A549 (cell line): ENCODE measurements at regions not wholly inside any gene's neighbourhood (a gene's known extent, or its start where the extent isn't known, plus 50 kb on each side); places are given as distances from the start of the nearest gene placed in this dataset.

Source experiments
- CHD2 ChIP-seq: fragments of 150-350 bp; IDR thresholded peaks from 2 replicates; pipeline ENCODE4 v1.6.1; 2014; ENCODE audit warnings: low read length; ENCODE audit not compliant: partially characterized antibody
- EHMT2 ChIP-seq: fragments of 200-600 bp; sonication (generic); IDR thresholded peaks from 2 replicates; pipeline ENCODE4 v1.6.1; 2016; ENCODE audit warnings: antibody characterized with exemption, low read depth, mild to moderate bottlenecking, moderate library complexity
- FOXS1 ChIP-seq: fragments of 250-450 bp; sonication (Bioruptor Pico); IDR thresholded peaks from 2 replicates; pipeline ENCODE4 v1.5.0; 2020; ENCODE audit warnings: mild to moderate bottlenecking, moderate library complexity
- KDM5A ChIP-seq: fragments of 200-600 bp; sonication (generic); IDR thresholded peaks from 2 replicates; pipeline ENCODE4 v1.6.1; 2016; ENCODE audit warnings: antibody characterized with exemption, mild to moderate bottlenecking
- POLR2A ChIP-seq: IDR thresholded peaks from 2 replicates; pipeline ENCODE4 v1.6.1; 2012; ENCODE audit warnings: mild to moderate bottlenecking, low read length
- RFX5 ChIP-seq: fragments of 450-650 bp; IDR thresholded peaks from 2 replicates; pipeline ENCODE4 v1.7.1; 2014; ENCODE audit warnings: antibody characterized with exemption, mild to moderate bottlenecking, moderate library complexity
- TF ChIP-seq, protein P1 (sequence below): IDR thresholded peaks from 2 replicates; pipeline ENCODE4 v1.6.1; 2012
- TF ChIP-seq, protein P2 (sequence below): fragments of >200 bp; sonication (Bioruptor Twin); formaldehyde crosslinking; IDR thresholded peaks from 3 replicates; pipeline ENCODE4 v1.5.1; 2016
- TF ChIP-seq, protein P3 (sequence below): IDR thresholded peaks from 2 replicates; pipeline ENCODE4 v1.6.1; 2012

- TF ChIP-seq POLR2A (no peak), FOXS1 (CRISPR knock-in tag) (no peak), CHD2 (no peak), EHMT2 (no peak), RFX5 (no peak), KDM5A (no peak)
- TF ChIP-seq, protein P1, sequence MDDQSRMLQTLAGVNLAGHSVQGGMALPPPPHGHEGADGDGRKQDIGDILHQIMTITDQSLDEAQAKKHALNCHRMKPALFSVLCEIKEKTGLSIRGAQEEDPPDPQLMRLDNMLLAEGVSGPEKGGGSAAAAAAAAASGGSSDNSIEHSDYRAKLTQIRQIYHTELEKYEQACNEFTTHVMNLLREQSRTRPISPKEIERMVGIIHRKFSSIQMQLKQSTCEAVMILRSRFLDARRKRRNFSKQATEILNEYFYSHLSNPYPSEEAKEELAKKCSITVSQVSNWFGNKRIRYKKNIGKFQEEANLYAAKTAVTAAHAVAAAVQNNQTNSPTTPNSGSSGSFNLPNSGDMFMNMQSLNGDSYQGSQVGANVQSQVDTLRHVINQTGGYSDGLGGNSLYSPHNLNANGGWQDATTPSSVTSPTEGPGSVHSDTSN: no peak
- TF ChIP-seq, protein P2, sequence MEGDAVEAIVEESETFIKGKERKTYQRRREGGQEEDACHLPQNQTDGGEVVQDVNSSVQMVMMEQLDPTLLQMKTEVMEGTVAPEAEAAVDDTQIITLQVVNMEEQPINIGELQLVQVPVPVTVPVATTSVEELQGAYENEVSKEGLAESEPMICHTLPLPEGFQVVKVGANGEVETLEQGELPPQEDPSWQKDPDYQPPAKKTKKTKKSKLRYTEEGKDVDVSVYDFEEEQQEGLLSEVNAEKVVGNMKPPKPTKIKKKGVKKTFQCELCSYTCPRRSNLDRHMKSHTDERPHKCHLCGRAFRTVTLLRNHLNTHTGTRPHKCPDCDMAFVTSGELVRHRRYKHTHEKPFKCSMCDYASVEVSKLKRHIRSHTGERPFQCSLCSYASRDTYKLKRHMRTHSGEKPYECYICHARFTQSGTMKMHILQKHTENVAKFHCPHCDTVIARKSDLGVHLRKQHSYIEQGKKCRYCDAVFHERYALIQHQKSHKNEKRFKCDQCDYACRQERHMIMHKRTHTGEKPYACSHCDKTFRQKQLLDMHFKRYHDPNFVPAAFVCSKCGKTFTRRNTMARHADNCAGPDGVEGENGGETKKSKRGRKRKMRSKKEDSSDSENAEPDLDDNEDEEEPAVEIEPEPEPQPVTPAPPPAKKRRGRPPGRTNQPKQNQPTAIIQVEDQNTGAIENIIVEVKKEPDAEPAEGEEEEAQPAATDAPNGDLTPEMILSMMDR: no peak
- TF ChIP-seq, protein P3, sequence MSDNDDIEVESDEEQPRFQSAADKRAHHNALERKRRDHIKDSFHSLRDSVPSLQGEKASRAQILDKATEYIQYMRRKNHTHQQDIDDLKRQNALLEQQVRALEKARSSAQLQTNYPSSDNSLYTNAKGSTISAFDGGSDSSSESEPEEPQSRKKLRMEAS: no peak
Measured at GRCh38 chr11:101279728-101280127, 150.1 kb upstream of the PGR start.
